ENCODE measurements at regions not wholly inside any gene's neighbourhood (a gene's known extent, or its start where the extent isn't known, plus 50 kb on each side); places are given as distances from the start of the nearest gene placed in this dataset.

DNA sequence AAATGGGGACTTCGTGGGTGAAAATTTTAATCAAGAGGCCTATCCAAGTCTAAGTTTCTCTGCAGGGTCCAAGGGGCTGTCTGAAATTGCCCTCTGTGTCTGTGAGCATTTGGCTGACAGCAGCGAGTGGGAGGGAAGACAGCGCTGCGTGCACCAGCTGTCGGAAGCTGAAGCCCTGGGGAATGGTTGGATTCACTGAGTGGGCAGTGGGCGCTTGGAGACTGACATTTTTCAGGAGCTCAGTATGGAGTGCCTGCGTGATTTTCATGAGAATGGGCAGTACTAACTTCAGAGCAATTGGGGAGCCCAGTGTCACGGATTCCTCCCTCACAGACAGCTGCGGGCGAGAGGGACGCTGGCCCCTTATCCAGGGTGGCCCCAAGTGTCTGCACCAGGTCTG is 388.8 kb upstream of the B3GAT1 start:
- TF ChIP-seq, protein P1, sequence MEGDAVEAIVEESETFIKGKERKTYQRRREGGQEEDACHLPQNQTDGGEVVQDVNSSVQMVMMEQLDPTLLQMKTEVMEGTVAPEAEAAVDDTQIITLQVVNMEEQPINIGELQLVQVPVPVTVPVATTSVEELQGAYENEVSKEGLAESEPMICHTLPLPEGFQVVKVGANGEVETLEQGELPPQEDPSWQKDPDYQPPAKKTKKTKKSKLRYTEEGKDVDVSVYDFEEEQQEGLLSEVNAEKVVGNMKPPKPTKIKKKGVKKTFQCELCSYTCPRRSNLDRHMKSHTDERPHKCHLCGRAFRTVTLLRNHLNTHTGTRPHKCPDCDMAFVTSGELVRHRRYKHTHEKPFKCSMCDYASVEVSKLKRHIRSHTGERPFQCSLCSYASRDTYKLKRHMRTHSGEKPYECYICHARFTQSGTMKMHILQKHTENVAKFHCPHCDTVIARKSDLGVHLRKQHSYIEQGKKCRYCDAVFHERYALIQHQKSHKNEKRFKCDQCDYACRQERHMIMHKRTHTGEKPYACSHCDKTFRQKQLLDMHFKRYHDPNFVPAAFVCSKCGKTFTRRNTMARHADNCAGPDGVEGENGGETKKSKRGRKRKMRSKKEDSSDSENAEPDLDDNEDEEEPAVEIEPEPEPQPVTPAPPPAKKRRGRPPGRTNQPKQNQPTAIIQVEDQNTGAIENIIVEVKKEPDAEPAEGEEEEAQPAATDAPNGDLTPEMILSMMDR (IDR thresholded peaks at IDR 0.05) = no peak
- TF ChIP-seq POLR2A (IDR thresholded peaks at IDR 0.05) = no peak
- H3K27ac ChIP-seq = no peak overlapping the region
- no peak for DNase-seq
- no peak overlapping the region for H3K4me3 ChIP-seq
- H3K27me3 ChIP-seq = peaks cover 11% of the 10 kb centered on the region
- no peaks in the 10 kb centered on the region for H3K4me1 ChIP-seq (replicated peaks in 1 of 2)
- intact Hi-C loops (cut with DNase I) = no loop called here
- no peaks in the 10 kb centered on the region for H3K9me3 ChIP-seq (replicated peaks in 1 of 3)
- H3K36me3 ChIP-seq (replicated peaks in 1 of 2) = no peaks in the 10 kb centered on the region
- WGBS, 4 donors = 50 to 58% (median 56%) methylated on average over 11 of the region's 11 CpGs

DNA sequence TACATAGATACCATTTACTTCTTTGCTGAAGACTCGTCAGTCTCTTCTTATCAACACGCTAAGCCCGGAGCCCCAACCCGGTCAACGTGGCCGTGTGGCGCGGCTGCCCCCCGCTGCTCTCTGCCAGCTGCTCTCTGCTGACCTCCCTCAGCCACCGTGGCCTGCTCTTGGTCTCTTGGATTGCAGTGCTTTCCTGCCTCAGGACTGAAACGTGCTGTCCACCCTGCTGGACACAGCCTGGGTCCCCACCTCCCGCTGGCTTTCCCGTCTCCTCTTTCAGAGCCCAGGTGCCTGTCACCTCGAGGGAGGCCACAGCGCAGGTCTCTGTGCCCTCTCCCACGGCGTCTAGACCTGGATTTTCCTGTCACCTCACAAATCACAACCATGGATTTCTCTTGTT is 388.1 kb upstream of the B3GAT1 start:
- no peak overlapping the region for H3K27ac ChIP-seq
- intact Hi-C loops (cut with DNase I) = no loop called here
- H3K36me3 ChIP-seq (replicated peaks in 1 of 2) = no peaks in the 10 kb centered on the region
- DNase-seq = no peak
- TF ChIP-seq, protein P1 (IDR thresholded peaks at IDR 0.05) = no peak
- TF ChIP-seq POLR2A (IDR thresholded peaks at IDR 0.05) = no peak
- 68 to 81% (median 74%) methylated on average over 17 of the region's 17 CpGs for WGBS, 4 donors
- H3K27me3 ChIP-seq = peaks cover 11% of the 10 kb centered on the region
- no peak overlapping the region for H3K4me3 ChIP-seq
- no peaks in the 10 kb centered on the region for H3K9me3 ChIP-seq (replicated peaks in 1 of 3)
- H3K4me1 ChIP-seq (replicated peaks in 1 of 2) = no peaks in the 10 kb centered on the region

DNA sequence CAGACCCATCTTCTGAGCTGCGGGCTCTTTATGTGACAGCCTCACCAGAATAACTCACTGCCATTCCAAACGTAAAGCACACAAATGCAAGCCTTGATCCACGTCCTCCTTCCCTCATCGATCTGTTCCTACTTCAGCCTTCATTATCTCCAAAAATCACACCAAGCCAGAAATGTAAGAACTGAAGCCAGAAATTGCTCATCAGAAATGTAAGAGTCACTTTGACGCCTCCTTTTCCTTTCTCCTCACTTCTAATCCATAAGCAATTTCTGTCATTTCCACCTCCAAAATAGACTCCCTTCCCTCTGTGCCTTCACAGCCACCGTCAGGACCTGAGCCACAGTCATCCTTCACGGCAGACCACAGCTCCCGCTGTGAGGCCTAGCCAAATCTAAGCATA is 387.3 kb upstream of the B3GAT1 start:
- H3K36me3 ChIP-seq (replicated peaks in 1 of 2) = no peaks in the 10 kb centered on the region
- no peak overlapping the region for H3K4me3 ChIP-seq
- H3K9me3 ChIP-seq (replicated peaks in 1 of 3) = no peaks in the 10 kb centered on the region
- WGBS, 4 donors = 73 to 77% (median 76%) methylated on average over 8 of the region's 8 CpGs
- no peak for DNase-seq
- peaks cover 11% of the 10 kb centered on the region for H3K27me3 ChIP-seq
- intact Hi-C loops (cut with DNase I) = no loop called here
- H3K27ac ChIP-seq = no peak overlapping the region
- H3K4me1 ChIP-seq (replicated peaks in 1 of 2) = no peaks in the 10 kb centered on the region
- no peak for TF ChIP-seq POLR2A (IDR thresholded peaks at IDR 0.05)
- TF ChIP-seq, protein P1 (IDR thresholded peaks at IDR 0.05) = no peak

DNA sequence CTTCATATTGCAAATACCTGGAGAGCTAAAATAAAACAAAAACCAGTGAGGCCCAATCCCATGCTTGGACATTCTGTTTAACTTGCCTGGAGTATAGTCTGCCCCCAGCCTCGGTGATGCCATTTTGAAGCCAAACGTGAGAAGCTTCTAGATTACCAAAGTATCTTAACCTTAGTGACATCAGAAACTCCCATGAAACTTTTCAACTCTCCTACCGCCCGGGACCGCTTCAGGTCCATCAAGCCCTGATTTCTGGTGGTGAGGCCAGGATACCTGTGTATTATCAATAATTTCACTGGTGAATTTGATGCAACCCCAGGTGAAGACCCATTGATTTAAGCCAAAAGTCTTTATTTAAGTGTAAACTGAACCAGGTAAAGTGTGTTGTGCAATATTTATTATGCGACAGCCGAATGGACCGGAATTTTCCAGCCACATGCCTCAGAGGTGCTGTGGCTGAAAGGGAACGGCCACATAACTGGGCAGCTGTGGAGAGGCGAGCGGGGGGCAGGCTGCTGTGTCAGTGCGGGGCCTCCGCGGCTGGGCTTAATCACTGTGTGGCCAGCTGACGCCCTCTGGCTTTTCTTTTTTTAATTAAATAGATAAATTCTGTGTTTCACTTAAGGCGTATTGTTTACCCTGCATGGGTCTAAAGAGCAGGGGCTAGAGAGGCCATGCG is 385.5 kb upstream of the B3GAT1 start:
- intact Hi-C loops (cut with DNase I) = no loop called here
- DNase-seq = no peak
- no peak overlapping the region for H3K27ac ChIP-seq

More for the DNA sequence above, 385.5 kb upstream of the B3GAT1 start:
- Histone ChIP-seq H3K4me1 (replicated peaks in 1 of 2) (no peaks in the 10 kb centered on the region), H3K27me3 (peaks cover 11% of the 10 kb centered on the region), H3K9me3 (replicated peaks in 1 of 3) (no peaks in the 10 kb centered on the region), H3K4me3 (no peak overlapping the region), H3K36me3 (replicated peaks in 1 of 2) (no peaks in the 10 kb centered on the region)
- 77 to 88% (median 86%) methylated on average over 17 of the region's 17 CpGs for WGBS, 4 donors
- no peak for TF ChIP-seq POLR2A (IDR thresholded peaks at IDR 0.05)
- TF ChIP-seq, protein P1 (IDR thresholded peaks at IDR 0.05) = no peak

All from adrenal gland (tissue), 9 donors.